A549 (cell line): ENCODE measurements at regions not wholly inside any gene's neighbourhood (a gene's known extent, or its start where the extent isn't known, plus 50 kb on each side); places are given as distances from the start of the nearest gene placed in this dataset.

Experiments
- ATAC-seq, 2 experiments: fragments of 200-7000 bp in 1 of 2; fragments of >200 bp in 1 of 2; cut with Nextera tagmentation in 1 of 2; cut with Tn5 transposase in 1 of 2; 3 replicates each; pipeline versions ENCODE4 v1.8.0 to v1.9.1; 2018 to 2020; ENCODE audit warnings: mild to moderate bottlenecking in 1 of 2, moderate library complexity in 1 of 2
- CTCF ChIA-PET: fragments of 300-600 bp; sonication (Branson Sonifier 250); formaldehyde crosslinking; extraction: SDS; loops from one replicate; lab custom pipeline; 2021; ENCODE audit warnings: antibody characterized with exemption, inconsistent platforms; lab: Yijun Ruan, JAX
- POLR2A ChIA-PET: fragments of 350-600 bp; formaldehyde crosslinking; extraction: SDS; loops from one replicate; lab custom pipeline; 2021; ENCODE audit warnings: antibody characterized with exemption, inconsistent platforms; lab: Yijun Ruan, JAX
- DNase-seq, 2 experiments: peaks; one replicate each; pipeline versions ENCODE4 v3.0.0 to v3.0.0-alpha.2; 2011 to 2016; ENCODE audit warnings: low read depth in 1 of 2, low spot score in 1 of 2
- FAIRE-seq: peaks from 2 replicates; lab custom pipeline; 2011; peaks lifted over from hg19 to GRCh38; lab: Jason Lieb, UNC
- H3K27ac ChIP-seq, 2 experiments: fragments of >200 bp; sonication (Bioruptor Twin); formaldehyde crosslinking; 3 replicates each; pipeline ENCODE4 v1.5.1; 2016 to 2017
- H3K4me1 ChIP-seq: fragments of >200 bp; sonication (Bioruptor Twin); formaldehyde crosslinking; 3 replicates; pipeline ENCODE4 v1.6.1; 2016
- H3K4me2 ChIP-seq: fragments of >200 bp; sonication (Bioruptor Twin); formaldehyde crosslinking; 3 replicates; pipeline ENCODE4 v1.6.1; 2016
- H3K4me3 ChIP-seq: fragments of >200 bp; sonication (Bioruptor Twin); formaldehyde crosslinking; 3 replicates; pipeline ENCODE4 v1.5.1; 2016
- H3K9me3 ChIP-seq: fragments of >200 bp; sonication (Bioruptor Twin); formaldehyde crosslinking; 3 replicates; pipeline ENCODE4 v1.6.1; 2016
- BCL3 ChIP-seq: fragments of >200 bp; sonication (Bioruptor Twin); formaldehyde crosslinking; IDR thresholded peaks from 3 replicates; pipeline ENCODE4 v1.6.1; 2016
- CHD4 ChIP-seq: fragments of 200-600 bp; sonication (generic); IDR thresholded peaks from 2 replicates; pipeline ENCODE4 v1.6.1; 2016; ENCODE audit warnings: antibody characterized with exemption, mild to moderate bottlenecking, borderline replicate concordance
- GATA3 ChIP-seq: IDR thresholded peaks from 2 replicates; pipeline ENCODE4 v1.6.1; 2012; ENCODE audit warnings: borderline replicate concordance
- HES2 ChIP-seq: fragments of >200 bp; sonication (Bioruptor Twin); formaldehyde crosslinking; IDR thresholded peaks from 2 replicates; pipeline ENCODE4 v1.6.1; 2016
- HEYL ChIP-seq: fragments of 250-450 bp; sonication (Bioruptor Pico); IDR thresholded peaks from 2 replicates; pipeline ENCODE4 v1.8.0; 2021; ENCODE audit warnings: mild to moderate bottlenecking, moderate library complexity
- HMGXB4 ChIP-seq: fragments of 250-450 bp; sonication (Bioruptor Pico); IDR thresholded peaks from 2 replicates; pipeline ENCODE4 v1.5.0; 2021; ENCODE audit warnings: mild to moderate bottlenecking, moderate library complexity, borderline replicate concordance
- KDM5A ChIP-seq: fragments of 200-600 bp; sonication (generic); IDR thresholded peaks from 2 replicates; pipeline ENCODE4 v1.6.1; 2016; ENCODE audit warnings: antibody characterized with exemption, mild to moderate bottlenecking
- MAZ ChIP-seq: fragments of 150-350 bp; IDR thresholded peaks from 2 replicates; pipeline ENCODE4 v1.6.1; 2014; ENCODE audit warnings: antibody characterized with exemption, low read depth, low read length, borderline replicate concordance
- NR3C1 ChIP-seq: fragments of >200 bp; sonication (Bioruptor Twin); formaldehyde crosslinking; IDR thresholded peaks from 3 replicates; pipeline ENCODE4 v1.6.1; 2017
- PBX3 ChIP-seq: IDR thresholded peaks from 2 replicates; pipeline ENCODE4 v1.6.1; 2012
- PHF8 ChIP-seq: fragments of 200-600 bp; sonication (generic); IDR thresholded peaks from 2 replicates; pipeline ENCODE4 v1.6.1; 2016; ENCODE audit warnings: low read depth, mild to moderate bottlenecking, antibody characterized with exemption, moderate library complexity, borderline replicate concordance
- REST ChIP-seq: fragments of 200-600 bp; sonication (generic); IDR thresholded peaks from 2 replicates; pipeline ENCODE4 v1.6.1; 2016; ENCODE audit warnings: antibody characterized with exemption, mild to moderate bottlenecking, moderate library complexity
- RNF2 ChIP-seq: fragments of 200-600 bp; sonication (generic); IDR thresholded peaks from 2 replicates; pipeline ENCODE4 v1.6.1; 2016; ENCODE audit warnings: low read depth, mild to moderate bottlenecking, antibody characterized with exemption, moderate library complexity, borderline replicate concordance
- TFCP2L1 ChIP-seq: fragments of 250-450 bp; sonication (Bioruptor Pico); IDR thresholded peaks from 2 replicates; pipeline ENCODE4 v1.5.0; 2021; ENCODE audit warnings: mild to moderate bottlenecking
- ZNF302 ChIP-seq: fragments of 250-450 bp; sonication (Bioruptor Pico); IDR thresholded peaks from 2 replicates; pipeline ENCODE4 v1.9.0; 2021; ENCODE audit warnings: inconsistent platforms, mild to moderate bottlenecking, moderate library complexity
- WGBS: methylation state at CpG from one replicate; pipeline ENCODE4 v1.1.6; 2017; ENCODE audit errors: missing lambda C conversion rate; 5-methylcytosine and 5-hydroxymethylcytosine counted together

DNA sequence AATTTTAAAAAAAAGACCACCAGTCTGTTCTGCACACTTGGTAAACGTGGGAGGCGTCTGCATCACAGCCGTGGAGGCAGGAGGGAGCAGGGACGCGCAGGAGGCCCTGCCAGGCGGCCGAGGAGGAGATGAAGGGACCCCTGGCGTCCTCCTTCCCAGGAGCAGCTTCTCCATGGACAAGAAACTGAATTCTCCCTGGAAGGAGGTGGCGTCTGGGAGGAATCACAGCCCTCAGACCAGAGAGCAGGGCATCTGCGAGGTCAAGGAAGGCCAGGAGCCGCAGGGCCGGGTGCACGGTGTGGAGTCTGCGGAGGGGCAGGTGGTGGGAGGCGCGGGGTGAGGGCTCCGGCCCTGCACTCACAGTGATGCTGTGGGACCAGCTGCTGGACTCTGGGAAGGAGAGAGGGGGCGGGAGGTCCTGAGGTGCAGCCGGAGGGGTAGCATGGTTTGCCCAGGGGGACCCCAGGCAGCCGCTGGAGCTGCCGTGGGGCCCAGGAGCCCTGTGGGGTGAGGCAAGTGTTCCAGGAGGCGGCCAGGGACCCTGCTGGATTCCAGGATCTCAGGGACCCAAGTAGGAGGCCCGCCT lies 73.5 kb upstream of the GALNT9 start:
- WGBS, result 62% methylated on average over 22 of the region's 23 CpGs
- TF ChIP-seq CHD4 (no peak), GATA3 (no peak), PBX3 (no peak)
- TF ChIP-seq, all 56 proteins: peak for 0
- POLR2A ChIA-PET, result no interaction called here
- CTCF ChIA-PET, result interaction anchor here (1.5 kb wide), 1 partner anchor 12 kb away, joined by 12 read pairs; no protein-coding TSS in a partner anchor
- no peak for ATAC-seq
- Histone ChIP-seq H3K4me2 (no peak overlapping the region), H3K9me3 (no peaks in the 10 kb centered on the region), H3K27ac (no peak overlapping the region), H3K4me1 (no peaks in the 10 kb centered on the region), H3K4me3 (no peak overlapping the region)
- no peak for DNase-seq
- no peak for FAIRE-seq

- WGBS, result 25% methylated on average over 1 of the region's 1 CpG
- POLR2A ChIA-PET, result no interaction called here
Measured at GRCh38 chr12:132401982-132402381, 72.6 kb upstream of the GALNT9 start.

More at GRCh38 chr12:132401982-132402381, 72.6 kb upstream of the GALNT9 start:
- DNase-seq, result no peak
- TF ChIP-seq CHD4 (no peak), HEYL (CRISPR knock-in tag) (no peak), BCL3 (no peak), PHF8 (no peak), MAZ (no peak), HMGXB4 (CRISPR knock-in tag) (no peak), REST (no peak), HES2 (no peak), NR3C1 (no peak), KDM5A (no peak), ZNF302 (no peak), TFCP2L1 (CRISPR knock-in tag) (no peak), RNF2 (no peak)
- no peak overlapping the region for H3K4me3 ChIP-seq
- H3K4me2 ChIP-seq, result no peak overlapping the region
- FAIRE-seq, result no peak
- no peak for ATAC-seq
- CTCF ChIA-PET, result no interaction called here
- no peaks in the 10 kb centered on the region for H3K9me3 ChIP-seq
- no peaks in the 10 kb centered on the region for H3K4me1 ChIP-seq
- H3K27ac ChIP-seq, result no peak overlapping the region
